Adrenal gland (tissue), 9 donors: ENCODE measurements at regions not wholly inside any gene's neighbourhood (a gene's known extent, or its start where the extent isn't known, plus 50 kb on each side); places are given as distances from the start of the nearest gene placed in this dataset.

Experiments
- DNase-seq, 7 donors: peaks; one replicate each; pipeline ENCODE4 v3.0.0-alpha.2; 2019 to 2020
- H3K27ac ChIP-seq, 5 donors: fragments of 200-600 bp; sonication (generic) in 4 of 5; 1 replicate in 3 of 5; 2 replicates in 2 of 5; pipeline versions ENCODE4 v1.5.1 to v1.8.0; 2016 to 2020; ENCODE audit warnings: mild to moderate bottlenecking in 1 of 5
- H3K27me3 ChIP-seq: fragments of 200-600 bp; 2 replicates; pipeline ENCODE4 v1.8.0; 2021
- H3K36me3 ChIP-seq, 2 donors: fragments of 200-600 bp; replicated peaks in 1 of 2; 1 replicate in 1 of 2; 2 replicates in 1 of 2; pipeline versions ENCODE4 v1.5.1 to v1.8.0; 2018 to 2022
- H3K4me1 ChIP-seq, 2 donors: fragments of 200-600 bp; replicated peaks in 1 of 2; 1 replicate in 1 of 2; 2 replicates in 1 of 2; pipeline versions ENCODE4 v1.5.1 to v1.8.0; 2018 to 2021
- H3K4me3 ChIP-seq, 4 donors: fragments of 200-600 bp; sonication (generic) in 3 of 4; one replicate each; pipeline ENCODE4 v1.5.1; 2016 to 2018
- H3K9me3 ChIP-seq, 3 donors: fragments of 200-600 bp; sonication (generic) in 1 of 3; replicated peaks in 1 of 3; 1 replicate in 2 of 3; 2 replicates in 1 of 3; pipeline versions ENCODE4 v1.5.1 to v1.8.0; 2016 to 2021
- POLR2A ChIP-seq, 2 donors: fragments of 450-650 bp; IDR thresholded peaks; one replicate each; pipeline ENCODE4 v1.6.1; 2017; ENCODE audit warnings: antibody characterized with exemption in 2 of 2, mild to moderate bottlenecking in 2 of 2, moderate library complexity in 1 of 2
- WGBS, 4 donors: extraction: QIAGEN DNeasy Blood & Tissue Kit in 2 of 4; methylation state at CpG; one replicate each; pipeline versions ENCODE4 v1.1.5 to v1.1.7; 2013 to 2017; 5-methylcytosine and 5-hydroxymethylcytosine counted together
- intact Hi-C, 2 donors: fragments of 100-400 bp; cut with DNase I; formaldehyde crosslinking; loops; one replicate each; pipeline versions ENCODE4 v1.14.1 to v1.15.0; 2022 to 2023
- TF ChIP-seq, protein P1 (sequence below), 6 experiments: fragments of 450-650 bp in 4 of 6; fragments of 200-600 bp in 2 of 6; sonication (generic) in 1 of 6; IDR thresholded peaks; 1 replicate in 5 of 6; 2 replicates in 1 of 6; pipeline versions ENCODE4 v1.5.1 to v1.8.0; 2016 to 2021; ENCODE audit warnings: antibody characterized with exemption in 6 of 6, mild to moderate bottlenecking in 2 of 6, moderate library complexity in 1 of 6
- donor health status: healthy with polysubstance abuse.
- donor health status: Bipolar disorder and iron deficiency.
- donor health status: DM: yes; HTN: yes; CAD: no.
- donor health status: DM: no; HTN: no; CAD: no.
- donor health status: DM: no; HTN: no; CAD: no.

DNA sequence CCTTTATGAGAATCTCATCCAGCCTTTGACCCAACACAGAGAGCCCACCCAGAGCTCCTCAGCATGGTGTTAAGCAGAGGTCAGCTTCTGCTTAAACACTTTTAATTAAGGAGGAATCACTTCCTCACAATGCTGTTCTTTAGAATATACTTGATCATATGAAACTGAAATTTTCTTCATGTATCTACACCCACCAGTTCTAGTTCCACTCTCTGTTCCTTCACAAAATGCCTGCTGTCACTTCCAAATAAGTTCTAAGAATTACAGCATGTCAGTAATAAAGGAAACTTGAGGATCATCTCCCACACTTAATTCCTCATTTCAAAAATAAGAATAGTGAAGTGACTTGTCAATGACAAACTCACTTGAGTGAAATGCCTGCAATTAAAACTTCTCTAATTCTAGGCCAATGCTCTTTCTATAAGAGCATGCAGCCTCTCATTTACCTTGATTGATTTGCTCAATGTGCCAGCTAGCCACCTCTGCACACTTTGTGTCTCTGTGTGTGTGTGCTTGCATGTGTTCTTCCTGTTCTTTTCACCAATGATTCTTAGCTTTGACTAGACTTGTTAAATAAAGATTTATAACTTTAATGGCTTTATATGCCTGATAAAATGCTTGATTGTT, 356.3 kb downstream of the PLPP3 start:
- Histone ChIP-seq H3K4me3 (no peak overlapping the region), H3K36me3 (no peaks in the 10 kb centered on the region), H3K27me3 (no peaks in the 10 kb centered on the region), H3K9me3 (no peaks in the 10 kb centered on the region), H3K4me1 (no peaks in the 10 kb centered on the region), H3K27ac (no peak overlapping the region)
- intact Hi-C loops, result no loop called here
- TF ChIP-seq, protein P1, sequence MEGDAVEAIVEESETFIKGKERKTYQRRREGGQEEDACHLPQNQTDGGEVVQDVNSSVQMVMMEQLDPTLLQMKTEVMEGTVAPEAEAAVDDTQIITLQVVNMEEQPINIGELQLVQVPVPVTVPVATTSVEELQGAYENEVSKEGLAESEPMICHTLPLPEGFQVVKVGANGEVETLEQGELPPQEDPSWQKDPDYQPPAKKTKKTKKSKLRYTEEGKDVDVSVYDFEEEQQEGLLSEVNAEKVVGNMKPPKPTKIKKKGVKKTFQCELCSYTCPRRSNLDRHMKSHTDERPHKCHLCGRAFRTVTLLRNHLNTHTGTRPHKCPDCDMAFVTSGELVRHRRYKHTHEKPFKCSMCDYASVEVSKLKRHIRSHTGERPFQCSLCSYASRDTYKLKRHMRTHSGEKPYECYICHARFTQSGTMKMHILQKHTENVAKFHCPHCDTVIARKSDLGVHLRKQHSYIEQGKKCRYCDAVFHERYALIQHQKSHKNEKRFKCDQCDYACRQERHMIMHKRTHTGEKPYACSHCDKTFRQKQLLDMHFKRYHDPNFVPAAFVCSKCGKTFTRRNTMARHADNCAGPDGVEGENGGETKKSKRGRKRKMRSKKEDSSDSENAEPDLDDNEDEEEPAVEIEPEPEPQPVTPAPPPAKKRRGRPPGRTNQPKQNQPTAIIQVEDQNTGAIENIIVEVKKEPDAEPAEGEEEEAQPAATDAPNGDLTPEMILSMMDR (IDR thresholded peaks at IDR 0.05), result no peak
- TF ChIP-seq POLR2A (IDR thresholded peaks at IDR 0.05), result no peak
- no peak for DNase-seq

DNA sequence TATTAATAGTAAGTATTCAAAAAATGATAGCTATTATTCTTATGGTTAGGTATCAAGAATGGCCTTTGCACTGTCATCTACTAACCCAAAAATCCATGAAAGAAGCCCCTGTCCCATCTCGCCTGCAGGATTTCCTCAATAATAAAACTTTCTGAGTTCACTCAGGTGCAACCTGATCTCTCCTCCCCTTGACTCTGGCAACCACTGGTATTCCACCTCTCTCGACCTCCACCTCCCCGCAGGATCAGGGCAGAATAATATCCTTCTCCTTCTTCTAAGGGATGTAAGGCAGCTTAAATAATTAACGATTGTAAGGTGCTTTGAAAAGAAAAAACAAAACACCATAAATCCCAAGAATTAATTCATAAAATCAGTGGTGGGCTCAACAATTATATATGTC, 359.3 kb downstream of the PLPP3 start:
- TF ChIP-seq POLR2A (IDR thresholded peaks at IDR 0.05), result no peak
- TF ChIP-seq, protein P1 (IDR thresholded peaks at IDR 0.05), result no peak
- intact Hi-C loops, result no loop called here
- Histone ChIP-seq H3K36me3 (no peaks in the 10 kb centered on the region), H3K9me3 (no peaks in the 10 kb centered on the region), H3K4me1 (no peaks in the 10 kb centered on the region), H3K27me3 (no peaks in the 10 kb centered on the region), H3K4me3 (no peak overlapping the region), H3K27ac (no peak overlapping the region)
- WGBS, 4 donors, result 80 to 86% (median 83%) methylated on average over 4 of the region's 4 CpGs
- DNase-seq, result no peak

DNA sequence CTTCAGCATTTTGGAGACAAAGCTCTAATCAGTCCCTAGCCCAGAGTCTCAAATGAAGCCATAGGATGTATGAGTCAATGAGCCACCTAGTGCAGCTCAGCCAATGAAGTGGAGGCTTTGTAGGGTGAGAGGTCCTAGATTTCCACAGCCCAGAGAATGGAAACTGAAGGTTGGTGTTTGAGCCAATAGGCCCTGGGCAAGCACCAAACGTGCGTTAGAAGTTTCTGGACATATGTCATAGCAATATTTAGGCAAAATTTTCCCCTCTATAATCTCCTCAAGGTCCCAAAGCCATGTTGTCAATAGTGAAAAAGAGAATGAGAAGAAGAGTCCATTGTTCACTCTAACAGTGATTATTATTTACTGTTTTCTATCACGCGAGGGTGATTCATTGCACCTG, 361.3 kb downstream of the PLPP3 start:
- TF ChIP-seq, protein P1 (IDR thresholded peaks at IDR 0.05), result no peak
- no peak for TF ChIP-seq POLR2A (IDR thresholded peaks at IDR 0.05)
- no peaks in the 10 kb centered on the region for H3K36me3 ChIP-seq
- no peaks in the 10 kb centered on the region for H3K4me1 ChIP-seq
- no peak for DNase-seq
- intact Hi-C loops, result no loop called here
- H3K27me3 ChIP-seq, result no peaks in the 10 kb centered on the region
- no peak overlapping the region for H3K27ac ChIP-seq
- H3K4me3 ChIP-seq, result no peak overlapping the region
- 80 to 91% (median 84%) methylated on average over 4 of the region's 4 CpGs for WGBS, 4 donors
- no peaks in the 10 kb centered on the region for H3K9me3 ChIP-seq

DNA sequence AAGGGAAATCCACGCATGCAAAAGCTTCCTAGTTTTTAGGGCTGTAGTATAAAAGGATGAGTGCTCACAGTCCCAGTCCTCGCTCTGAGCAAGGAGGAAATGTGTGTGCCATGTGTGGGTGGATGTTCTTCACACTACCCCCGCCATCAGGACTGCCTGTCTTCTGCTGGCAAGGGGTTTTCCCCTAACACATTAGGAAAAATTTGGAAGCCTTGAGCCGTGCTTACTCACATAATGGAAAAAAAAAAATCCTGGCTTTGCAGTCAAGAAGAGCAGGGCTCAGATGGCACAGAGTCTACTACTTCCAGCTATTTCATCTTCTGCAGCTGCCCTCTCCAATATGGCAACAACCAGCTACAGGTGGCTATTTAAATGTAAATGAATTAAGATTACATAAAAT, 363.1 kb downstream of the PLPP3 start:
- H3K27me3 ChIP-seq, result no peaks in the 10 kb centered on the region
- no peaks in the 10 kb centered on the region for H3K4me1 ChIP-seq
- no peaks in the 10 kb centered on the region for H3K36me3 ChIP-seq
- no peak overlapping the region for H3K4me3 ChIP-seq
- intact Hi-C loops, result no loop called here
- 47 to 76% (median 58%) methylated on average over 4 of the region's 4 CpGs for WGBS, 4 donors
- no peak overlapping the region for H3K27ac ChIP-seq
- peak in 1 of 7 donors; percentile 17 for DNase-seq
- TF ChIP-seq, protein P1 (IDR thresholded peaks at IDR 0.05), result no peak
- TF ChIP-seq POLR2A (IDR thresholded peaks at IDR 0.05), result no peak
- no peaks in the 10 kb centered on the region for H3K9me3 ChIP-seq
